HEK293 (cell line): ENCODE measurements at regions not wholly inside any gene's neighbourhood (a gene's known extent, or its start where the extent isn't known, plus 50 kb on each side); places are given as distances from the start of the nearest gene placed in this dataset.

Source experiments
- ATF2 ChIP-seq: fragments of 450-650 bp; formaldehyde crosslinking; IDR thresholded peaks from 2 replicates; pipeline ENCODE4 v1.5.1; 2016; ENCODE audit warnings: missing biosample characterization, missing genetic modification characterization, low read depth
- CTCF ChIP-seq: fragments of 450-650 bp; formaldehyde crosslinking; IDR thresholded peaks from 2 replicates; pipeline ENCODE4 v1.5.1; 2016; ENCODE audit warnings: missing biosample characterization, missing genetic modification characterization
- YY1 ChIP-seq: fragments of 450-650 bp; formaldehyde crosslinking; IDR thresholded peaks from 2 replicates; pipeline ENCODE4 v1.5.1; 2018; ENCODE audit warnings: missing biosample characterization, missing genetic modification characterization
- ZNF596 ChIP-seq: fragments of 450-650 bp; IDR thresholded peaks from 2 replicates; pipeline ENCODE4 v1.5.0; 2018; ENCODE audit warnings: missing biosample characterization, mild to moderate bottlenecking, missing genetic modification characterization, moderate library complexity

DNA sequence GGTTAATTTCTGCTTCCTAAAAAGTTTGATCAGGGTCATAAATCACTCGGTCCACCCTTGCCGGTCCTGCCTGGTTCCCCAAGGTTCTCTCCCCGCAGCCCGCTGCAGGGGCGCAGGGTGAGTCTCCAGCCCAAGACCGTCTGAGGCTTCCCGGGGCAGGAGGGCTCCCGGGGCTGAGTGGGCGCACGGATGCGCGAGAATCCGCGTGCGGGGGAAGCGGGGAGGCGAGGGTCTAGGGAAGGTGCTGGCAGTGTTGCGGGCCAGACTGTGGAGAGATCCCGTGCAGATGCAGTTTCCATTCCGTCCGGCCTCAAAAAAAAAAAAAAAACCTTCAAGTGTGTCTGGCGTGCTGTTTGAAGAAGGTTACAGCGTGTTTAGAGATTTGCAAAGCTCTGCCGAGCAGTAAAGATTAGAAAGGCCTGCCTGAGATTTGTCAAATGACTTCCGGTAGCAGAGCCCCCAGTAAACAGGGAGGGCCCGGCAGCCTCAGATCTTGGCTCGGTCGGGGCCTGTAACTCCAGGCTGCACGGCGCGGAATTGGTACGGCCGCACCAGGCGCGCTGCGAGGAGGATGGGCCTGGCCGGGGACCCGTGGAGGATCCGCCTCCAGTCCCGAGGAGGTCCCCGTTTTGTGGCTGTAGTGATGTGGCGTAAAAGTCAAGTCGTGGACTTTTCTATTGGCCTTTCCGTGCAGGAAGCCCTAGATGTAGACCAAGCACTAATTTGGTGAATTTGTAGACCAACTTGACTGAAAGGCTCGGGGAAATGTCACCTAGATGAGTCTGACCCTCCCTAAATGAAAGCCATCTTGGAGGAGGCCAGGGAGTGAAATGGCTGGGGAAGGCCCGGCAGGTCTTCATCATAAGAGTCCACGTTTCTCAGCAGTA lies 293.2 kb upstream of the NFE2L3 start:
- TF ChIP-seq CTCF (tag by site-specific recombination), result no peak
- no peak for TF ChIP-seq ZNF596
- TF ChIP-seq YY1 (tag by site-specific recombination), result no peak
- TF ChIP-seq ATF2, result no peak
